GM23338 (cell line): ENCODE measurements at regions not wholly inside any gene's neighbourhood (a gene's known extent, or its start where the extent isn't known, plus 50 kb on each side); places are given as distances from the start of the nearest gene placed in this dataset.

ENCODE experiments used
- ATAC-seq: fragments of 200-7000 bp; cut with Tn5 transposase; 3 replicates; pipeline ENCODE4 v1.9.1; 2020
- DNase-seq: peaks from one replicate; pipeline ENCODE4 v3.0.0-alpha.2; 2015; ENCODE audit warnings: low spot score
- H2AFZ ChIP-seq: fragments of 200-600 bp; sonication (generic); 2 replicates; pipeline ENCODE4 v1.8.0; 2016; ENCODE audit warnings: antibody characterized with exemption, mild to moderate bottlenecking, moderate library complexity
- H3F3A ChIP-seq: fragments of 200-600 bp; sonication (generic); replicated peaks from 2 replicates; pipeline ENCODE4 v1.8.0; 2017; ENCODE audit warnings: antibody characterized with exemption, mixed run types, low read depth
- H3K27ac ChIP-seq: fragments of 200-600 bp; sonication (generic); 2 replicates; pipeline ENCODE4 v1.6.1; 2016; ENCODE audit warnings: low read depth
- H3K27me3 ChIP-seq: fragments of 200-600 bp; sonication (generic); 2 replicates; pipeline ENCODE4 v1.8.0; 2016; ENCODE audit warnings: mild to moderate bottlenecking, mixed run types, moderate library complexity; ENCODE audit not compliant: insufficient read depth
- H3K36me3 ChIP-seq: fragments of 200-600 bp; sonication (generic); 2 replicates; pipeline ENCODE4 v1.8.0; 2016; ENCODE audit warnings: mild to moderate bottlenecking; ENCODE audit not compliant: insufficient read depth
- H3K4me1 ChIP-seq: fragments of 200-600 bp; sonication (generic); 2 replicates; pipeline ENCODE4 v1.8.0; 2016; ENCODE audit warnings: mild to moderate bottlenecking, moderate library complexity; ENCODE audit not compliant: insufficient read depth
- H3K4me2 ChIP-seq: fragments of 200-600 bp; sonication (generic); 2 replicates; pipeline ENCODE4 v1.7.1; 2017; ENCODE audit warnings: mixed run types
- H3K4me3 ChIP-seq: fragments of 200-600 bp; sonication (generic); 2 replicates; pipeline ENCODE4 v1.6.1; 2016; ENCODE audit warnings: mixed run types
- H3K79me2 ChIP-seq: fragments of 200-600 bp; sonication (generic); replicated peaks from 2 replicates; pipeline ENCODE4 v1.8.0; 2017; ENCODE audit warnings: mild to moderate bottlenecking; ENCODE audit not compliant: insufficient read depth
- H3K9me2 ChIP-seq: fragments of 200-600 bp; sonication (generic); 2 replicates; pipeline ENCODE4 v1.8.0; 2017; ENCODE audit not compliant: insufficient read depth
- H4K20me1 ChIP-seq: fragments of 200-600 bp; sonication (generic); replicated peaks from 2 replicates; pipeline ENCODE4 v1.8.0; 2017; ENCODE audit warnings: mild to moderate bottlenecking; ENCODE audit not compliant: insufficient read depth
- H3K27ac Mint-ChIP-seq: 2 replicates; pipeline ENCODE4 v1.8.0; 2020; ENCODE audit warnings: inconsistent platforms, mild to moderate bottlenecking, moderate library complexity, mixed read lengths
- H3K27me3 Mint-ChIP-seq: 3 replicates; pipeline ENCODE4 v1.8.0; 2022; ENCODE audit warnings: low read depth, mild to moderate bottlenecking, moderate library complexity, mixed read lengths, inconsistent platforms; ENCODE audit not compliant: insufficient read depth, poor library complexity
- H3K36me3 Mint-ChIP-seq: 3 replicates; pipeline ENCODE4 v1.8.0; 2021; ENCODE audit warnings: low read depth, mild to moderate bottlenecking, inconsistent platforms, moderate library complexity, mixed read lengths
- H3K4me1 Mint-ChIP-seq: 3 replicates; pipeline ENCODE4 v1.8.0; 2020; ENCODE audit warnings: mild to moderate bottlenecking, inconsistent platforms, mixed read lengths
- H3K4me3 Mint-ChIP-seq: 3 replicates; pipeline ENCODE4 v1.8.0; 2021; ENCODE audit warnings: moderate library complexity, mild to moderate bottlenecking, inconsistent platforms, mixed read lengths
- H3K9me3 Mint-ChIP-seq: 3 replicates; pipeline ENCODE4 v1.8.0; 2020; ENCODE audit warnings: moderate library complexity, mild to moderate bottlenecking, inconsistent platforms, mixed read lengths
- CTCF ChIP-seq, 2 experiments: fragments of 200-600 bp in 1 of 2; sonication (generic) in 1 of 2; conservative IDR thresholded peaks; 2 replicates each; pipeline versions ENCODE4 v1.5.1 to v1.6.1; 2016 to 2017; ENCODE audit warnings: antibody characterized with exemption in 2 of 2, low read depth in 2 of 2, mild to moderate bottlenecking in 2 of 2, moderate library complexity in 1 of 2
- ETS1 ChIP-seq: IDR thresholded peaks from 2 replicates; pipeline ENCODE4 v1.6.1; 2016; ENCODE audit warnings: antibody characterized with exemption
- EZH2 ChIP-seq: fragments of 200-600 bp; sonication (generic); IDR thresholded peaks from one replicate; pipeline ENCODE4 v1.8.0; 2017; ENCODE audit warnings: antibody characterized with exemption, mild to moderate bottlenecking, low read depth; ENCODE audit not compliant: unreplicated experiment
- EZH2phosphoT487 ChIP-seq: fragments of 200-600 bp; sonication (generic); IDR thresholded peaks from one replicate; pipeline ENCODE4 v1.8.1; 2018; ENCODE audit warnings: antibody characterized with exemption; ENCODE audit not compliant: unreplicated experiment
- JUNB ChIP-seq: IDR thresholded peaks from one replicate; pipeline ENCODE4 v1.6.1; 2016; ENCODE audit warnings: antibody characterized with exemption; ENCODE audit not compliant: unreplicated experiment
- REST ChIP-seq: IDR thresholded peaks from one replicate; pipeline ENCODE4 v1.6.1; 2018; ENCODE audit warnings: antibody characterized with exemption; ENCODE audit not compliant: unreplicated experiment
- STAT1 ChIP-seq: IDR thresholded peaks from one replicate; pipeline ENCODE4 v1.6.1; 2016; ENCODE audit warnings: antibody characterized with exemption; ENCODE audit not compliant: unreplicated experiment
- ZNF114 ChIP-seq: fragments of 250-450 bp; sonication (Bioruptor Pico); IDR thresholded peaks from 2 replicates; pipeline ENCODE4 v1.5.0; 2020; ENCODE audit warnings: mild to moderate bottlenecking, moderate library complexity
- ZNF331 ChIP-seq: fragments of 250-450 bp; sonication (Bioruptor Pico); IDR thresholded peaks from 2 replicates; pipeline ENCODE4 v1.5.0; 2020; ENCODE audit warnings: low read depth, mild to moderate bottlenecking, moderate library complexity
- ZNF462 ChIP-seq: fragments of 250-450 bp; sonication (Bioruptor Pico); IDR thresholded peaks from 2 replicates; pipeline ENCODE4 v1.5.0; 2020; ENCODE audit warnings: mild to moderate bottlenecking, moderate library complexity

GRCh38 chr13:106636492-106636891 lies 68.6 kb upstream of the ARGLU1 start:
- H4K20me1 ChIP-seq, result no peaks in the 10 kb centered on the region
- H3K27me3 ChIP-seq, result no peaks in the 10 kb centered on the region
- H3K9me2 ChIP-seq, result peaks cover 8% of the 10 kb centered on the region
- Mint-ChIP-seq H3K9me3 (no peaks in the 10 kb centered on the region), H3K4me3 (no peak overlapping the region), H3K27me3 (peaks cover 4% of the 10 kb centered on the region), H3K4me1 (no peaks in the 10 kb centered on the region), H3K27ac (no peak overlapping the region), H3K36me3 (no peaks in the 10 kb centered on the region)
- ATAC-seq (no peak), DNase-seq (no peak)
- H3K4me1 ChIP-seq, result no peaks in the 10 kb centered on the region
- H3F3A ChIP-seq, result no peaks in the 10 kb centered on the region
- TF ChIP-seq ZNF331 (CRISPR knock-in tag) (no peak), ZNF114 (CRISPR knock-in tag) (no peak), CTCF (conservative IDR thresholded peaks at IDR 0.05; ENCODE audit: low read depth in 2 of 2) (no peak), REST (no peak), JUNB (no peak), EZH2phosphoT487 (no peak), STAT1 (no peak), EZH2 (no peak), ZNF462 (CRISPR knock-in tag) (no peak), ETS1 (no peak)
- H3K36me3 ChIP-seq, result no peaks in the 10 kb centered on the region
- no peak overlapping the region for H3K4me3 ChIP-seq
- no peak overlapping the region for H3K27ac ChIP-seq
- H2AFZ ChIP-seq, result no peak overlapping the region
- H3K4me2 ChIP-seq, result no peak overlapping the region
- no peaks in the 10 kb centered on the region for H3K79me2 ChIP-seq
